GM19324 (cell line): ENCODE measurements at regions not wholly inside any gene's neighbourhood (a gene's known extent, or its start where the extent isn't known, plus 50 kb on each side); places are given as distances from the start of the nearest gene placed in this dataset.

Source experiments
- ATAC-seq: cut with Tn5 transposase; IDR thresholded peaks from one replicate; pipeline ENCODE4 v1.9.1; 2021; ENCODE audit warnings: mild to moderate bottlenecking, moderate library complexity; ENCODE audit not compliant: unreplicated experiment, low FRiP score

DNA sequence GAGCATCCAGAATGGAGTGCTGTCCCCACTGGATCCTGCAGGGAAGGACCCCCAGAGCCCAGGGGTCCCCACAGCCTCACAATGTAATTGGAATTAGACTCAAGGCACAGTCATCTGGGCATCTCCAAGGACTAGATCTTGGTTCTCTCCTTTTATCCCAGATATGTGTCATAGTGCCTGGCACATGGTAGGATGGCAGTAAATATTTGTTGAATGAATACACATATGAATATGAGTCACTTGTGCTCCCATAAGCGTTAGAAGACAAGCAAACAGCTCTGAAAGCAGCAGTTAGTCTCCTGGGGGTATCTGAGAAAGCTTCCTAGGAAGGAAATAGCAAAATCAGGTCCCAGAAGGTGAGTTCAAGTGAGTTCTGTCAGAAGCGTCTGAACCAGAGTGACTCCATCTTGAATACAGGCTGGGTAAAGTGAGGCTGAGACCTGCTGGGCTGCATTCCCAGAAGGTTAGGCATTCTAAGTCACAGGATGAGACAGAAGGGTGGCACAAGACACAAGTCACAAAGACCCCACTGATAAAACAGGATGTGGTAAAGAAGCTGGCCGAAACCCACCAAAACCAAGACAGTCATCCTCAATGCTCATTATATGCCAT, 234.1 kb upstream of the ID2 start:
- no peak for ATAC-seq

DNA sequence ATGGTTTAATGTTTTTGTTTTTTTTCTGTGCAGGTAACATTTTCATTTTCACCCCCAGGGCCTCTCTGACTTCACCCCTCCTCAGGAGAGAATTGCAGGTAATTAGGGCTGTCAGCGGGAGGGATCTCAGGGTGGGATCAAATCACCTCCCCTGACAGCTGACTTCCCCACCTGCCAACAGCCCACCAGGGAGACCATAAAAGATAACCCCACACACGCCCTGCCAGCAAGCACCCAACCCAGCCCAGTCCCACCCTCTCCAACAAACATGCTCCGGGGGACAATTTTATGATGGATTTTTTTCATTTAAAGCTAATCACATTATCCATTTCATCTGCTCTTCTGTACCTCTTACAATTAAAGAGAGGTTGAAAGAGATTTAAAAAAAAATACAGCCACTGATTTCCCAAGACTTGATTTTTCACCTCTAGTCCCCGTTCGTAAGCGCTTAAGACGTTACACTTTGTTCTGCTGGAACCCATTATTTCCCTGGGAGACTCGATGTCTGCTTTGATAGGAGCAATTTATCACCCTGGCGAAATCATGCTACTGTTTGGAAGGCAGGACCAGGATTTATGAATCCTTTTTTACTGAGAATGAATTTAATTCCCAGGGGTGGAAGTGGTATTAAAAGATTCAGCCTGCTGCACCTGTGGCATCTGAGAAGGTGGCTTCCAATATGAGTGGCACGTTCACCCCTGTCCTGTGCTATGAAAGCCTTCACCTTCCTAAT, 232.9 kb upstream of the ID2 start:
- no peak for ATAC-seq

DNA sequence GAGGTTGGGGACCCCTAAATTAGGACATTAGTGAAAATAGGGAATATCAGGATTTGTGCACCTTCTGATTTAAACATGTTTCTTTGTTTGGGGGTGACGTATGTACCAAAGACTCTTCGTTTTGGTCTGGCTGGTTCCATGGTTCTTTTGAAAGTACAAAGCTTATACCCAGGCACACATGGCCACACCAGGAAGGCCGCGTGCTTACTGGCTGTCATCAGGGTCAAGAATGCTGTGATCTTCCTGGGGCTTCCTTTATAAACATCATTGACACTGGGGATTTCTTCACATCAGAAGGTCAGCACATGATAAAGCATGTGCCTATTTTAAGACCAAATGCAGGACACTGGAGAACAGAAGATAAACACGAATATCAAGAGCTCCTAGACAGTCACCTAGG, 230.6 kb upstream of the ID2 start:
- ATAC-seq, result no peak

DNA sequence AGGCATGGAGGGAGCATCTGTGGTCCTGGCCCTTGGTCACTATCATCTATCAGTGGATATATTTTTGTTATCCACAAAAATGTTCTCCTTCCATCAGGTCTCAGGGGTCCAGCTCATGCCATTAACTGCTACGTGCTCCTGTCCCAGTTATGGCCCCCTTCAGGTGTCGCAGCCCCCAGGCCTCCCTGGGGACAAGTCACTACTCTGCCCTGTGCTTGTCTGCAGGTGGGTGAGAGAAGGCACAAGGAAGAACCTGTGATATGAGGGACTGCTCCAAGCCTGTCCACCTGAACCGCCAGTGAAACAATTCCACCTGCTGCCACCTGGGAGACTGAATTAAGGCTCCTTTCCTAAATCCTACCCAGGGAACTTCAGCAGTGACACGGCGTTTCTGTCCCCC, 229.6 kb upstream of the ID2 start:
- ATAC-seq, result no peak

DNA sequence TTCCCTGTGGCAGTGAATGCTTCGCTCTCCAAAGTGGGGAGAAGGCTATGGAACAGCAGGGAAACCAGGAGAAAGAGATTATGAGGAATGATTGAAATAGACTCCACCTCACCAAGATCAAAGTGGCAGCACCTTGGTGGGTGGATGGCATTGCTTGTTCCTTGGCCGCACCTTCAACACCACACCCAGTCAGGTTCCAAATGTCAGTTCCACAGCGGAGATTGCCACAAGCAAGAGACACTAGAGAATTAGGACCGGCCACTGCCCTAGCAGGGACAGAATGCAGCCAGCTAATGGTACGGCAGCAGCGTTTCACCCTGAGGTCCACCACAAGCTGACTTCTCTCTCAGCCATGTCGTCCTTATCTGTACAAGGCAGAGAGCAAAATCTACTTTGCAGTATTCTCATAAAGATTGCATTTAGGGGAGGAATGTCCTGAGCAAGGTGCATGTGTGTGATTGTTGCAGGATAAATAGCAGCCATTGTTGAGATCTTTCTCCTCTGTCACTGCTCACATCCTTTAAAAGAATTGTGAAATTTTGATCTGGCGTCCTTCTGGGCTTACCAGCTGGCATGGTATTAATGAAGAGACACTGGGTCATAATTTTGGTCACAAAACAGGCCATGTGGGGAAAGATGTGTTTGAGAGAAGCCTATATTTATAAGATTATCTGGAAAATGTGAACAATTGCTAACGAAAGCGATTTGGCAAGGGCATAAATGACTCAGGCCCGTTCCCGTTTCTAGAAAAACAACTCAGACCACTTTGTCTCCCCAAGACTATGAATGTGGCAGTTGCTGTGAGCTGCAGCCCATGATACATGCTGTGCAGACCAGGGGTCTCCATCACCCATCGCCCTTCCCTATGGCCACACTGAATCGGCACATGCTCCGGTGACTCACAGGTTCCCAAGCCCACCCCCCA, 228.6 kb upstream of the ID2 start:
- ATAC-seq, result no peak

DNA sequence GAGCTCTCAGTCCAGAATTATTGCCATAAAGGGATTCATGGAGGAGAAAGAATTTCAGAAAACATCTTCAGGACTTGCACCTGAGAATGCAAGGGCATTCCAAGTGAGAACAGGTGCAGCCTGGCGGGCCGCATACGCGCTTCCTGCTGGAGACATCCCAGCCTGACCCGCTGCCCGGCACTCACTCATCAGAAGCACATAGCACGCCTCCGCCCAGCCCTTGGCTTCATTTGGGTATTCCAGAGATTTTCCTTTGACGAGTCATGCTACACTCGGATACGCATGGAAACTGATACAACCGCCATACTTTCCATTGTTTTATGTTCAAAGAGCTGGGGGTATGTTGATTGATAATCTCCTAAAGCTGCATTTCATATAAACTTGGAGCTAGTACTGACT, 228.0 kb upstream of the ID2 start:
- no peak for ATAC-seq

DNA sequence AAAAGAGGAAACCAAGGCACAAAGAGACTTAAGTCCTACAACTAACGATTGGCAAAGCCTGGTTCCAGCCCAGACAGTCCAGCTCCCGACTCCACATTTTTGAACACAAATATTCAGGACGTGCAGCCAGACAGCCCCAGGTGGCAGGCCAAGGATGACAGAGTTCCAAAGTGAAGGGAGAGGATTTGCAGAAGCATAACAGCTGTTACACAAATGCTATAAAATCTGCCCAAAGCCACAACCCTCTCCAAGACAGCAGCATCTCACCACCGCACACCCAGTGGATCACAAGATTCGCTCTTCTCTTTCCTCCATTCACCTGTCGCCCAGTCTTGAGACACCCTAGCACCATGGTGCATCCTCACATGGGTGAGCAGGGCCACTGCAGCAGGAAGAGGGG, 227.1 kb upstream of the ID2 start:
- no peak for ATAC-seq

DNA sequence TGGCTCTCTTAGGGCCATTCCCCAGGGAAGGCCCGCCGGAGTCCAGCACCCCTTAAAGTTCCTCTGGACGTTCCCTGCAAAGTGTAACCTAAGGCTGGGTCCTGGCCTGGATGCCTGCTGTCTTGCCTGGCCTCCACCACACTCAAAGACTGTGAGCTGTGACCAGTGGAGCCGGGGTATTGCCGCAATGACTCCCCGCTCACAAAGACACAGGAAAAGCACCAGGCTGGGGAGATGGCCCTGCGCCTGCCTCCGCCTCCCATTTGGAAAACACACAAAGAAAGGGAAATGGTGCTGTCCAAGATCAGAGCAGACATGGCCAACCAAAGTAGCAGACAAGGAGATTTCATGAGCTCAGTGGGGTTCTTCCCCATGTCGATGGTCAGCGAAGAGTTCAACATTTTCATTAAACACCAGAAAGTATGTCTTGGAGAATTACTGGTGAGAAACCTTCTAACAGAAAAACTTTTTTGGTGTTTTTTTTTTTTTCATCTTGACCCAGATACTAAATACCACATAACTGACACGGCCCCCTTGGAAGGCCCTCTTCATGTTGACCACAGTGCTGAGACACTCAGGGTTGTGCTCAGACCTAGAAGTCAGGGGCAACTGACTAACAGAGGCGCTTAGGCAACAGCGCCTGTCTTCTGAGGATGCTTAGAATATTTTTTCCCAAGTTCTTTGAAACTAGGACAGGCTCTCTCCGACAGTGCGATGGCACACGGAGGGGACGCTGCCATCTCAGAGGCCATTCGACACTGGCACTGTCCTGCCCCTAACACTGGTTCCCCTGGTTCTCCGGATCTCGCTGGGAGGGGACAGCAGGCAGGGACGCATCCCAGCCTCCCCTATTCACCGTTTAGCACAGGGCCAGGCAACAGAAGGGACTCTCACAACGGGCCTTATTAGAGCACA, 226.4 kb upstream of the ID2 start:
- no peak for ATAC-seq

DNA sequence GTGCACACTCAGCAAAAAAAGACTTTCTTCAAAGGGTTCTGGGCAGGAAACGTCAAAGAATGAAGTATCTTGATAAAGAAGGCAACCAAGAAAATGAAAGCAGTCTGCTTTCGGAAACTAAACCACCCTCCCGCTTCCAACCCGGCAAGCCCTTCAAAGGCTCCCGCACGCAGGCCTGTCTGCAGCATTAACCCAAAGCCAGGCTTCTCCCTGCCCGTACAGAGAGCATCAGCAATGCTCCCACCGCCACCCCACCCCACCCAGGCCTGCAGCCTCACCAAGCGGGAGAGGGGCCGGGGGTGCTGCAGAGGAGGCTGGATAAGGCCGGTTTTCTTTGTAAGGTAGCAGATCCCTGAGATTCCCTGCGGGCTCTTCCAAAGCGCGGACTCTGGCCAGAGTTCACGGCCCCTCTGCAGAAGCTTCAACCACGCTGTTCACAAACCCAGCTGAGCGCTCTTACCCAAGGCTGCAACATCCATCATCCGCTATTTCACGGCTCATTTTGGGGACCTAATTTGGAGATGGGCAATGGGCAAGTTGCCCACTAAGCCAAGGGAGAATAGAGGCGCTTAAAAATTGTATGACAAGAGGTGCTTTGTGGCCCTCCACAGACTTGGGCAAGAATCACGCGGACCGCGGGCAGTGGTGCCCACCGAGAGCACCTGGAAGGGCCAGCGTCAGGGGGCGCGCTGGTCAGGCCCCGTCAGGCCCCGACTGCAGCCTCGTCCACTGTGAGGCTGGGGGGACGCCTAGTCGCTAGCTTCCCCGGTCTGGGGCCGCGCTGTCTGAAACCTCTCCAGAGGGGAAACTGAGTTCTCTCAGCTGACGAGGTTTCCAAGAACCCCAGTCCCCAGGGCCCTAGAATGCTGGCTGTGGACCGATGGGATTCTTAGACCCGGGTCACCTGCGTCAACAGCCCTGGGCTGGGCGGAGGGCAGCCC, 225.4 kb upstream of the ID2 start:
- no peak for ATAC-seq

DNA sequence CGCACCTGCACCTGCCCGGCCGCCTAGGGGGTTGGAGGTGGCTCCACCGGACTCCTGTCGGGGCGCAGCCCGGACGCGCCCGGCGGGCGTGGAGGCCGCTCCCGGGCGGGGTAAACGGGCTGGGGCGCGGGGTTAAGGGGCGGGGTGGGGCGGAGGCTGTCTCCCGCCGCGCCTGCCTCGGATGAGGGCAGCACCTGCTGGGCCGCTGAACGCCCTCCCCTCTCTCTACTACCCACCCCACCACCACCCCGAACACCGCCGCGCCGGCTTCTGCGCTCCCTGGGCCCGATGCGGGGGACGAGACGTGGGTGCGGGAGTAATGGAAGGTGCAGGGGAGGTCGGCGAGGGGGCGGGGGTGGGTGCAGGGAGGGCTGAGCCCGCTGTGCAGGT, 224.8 kb upstream of the ID2 start:
- no peak for ATAC-seq

DNA sequence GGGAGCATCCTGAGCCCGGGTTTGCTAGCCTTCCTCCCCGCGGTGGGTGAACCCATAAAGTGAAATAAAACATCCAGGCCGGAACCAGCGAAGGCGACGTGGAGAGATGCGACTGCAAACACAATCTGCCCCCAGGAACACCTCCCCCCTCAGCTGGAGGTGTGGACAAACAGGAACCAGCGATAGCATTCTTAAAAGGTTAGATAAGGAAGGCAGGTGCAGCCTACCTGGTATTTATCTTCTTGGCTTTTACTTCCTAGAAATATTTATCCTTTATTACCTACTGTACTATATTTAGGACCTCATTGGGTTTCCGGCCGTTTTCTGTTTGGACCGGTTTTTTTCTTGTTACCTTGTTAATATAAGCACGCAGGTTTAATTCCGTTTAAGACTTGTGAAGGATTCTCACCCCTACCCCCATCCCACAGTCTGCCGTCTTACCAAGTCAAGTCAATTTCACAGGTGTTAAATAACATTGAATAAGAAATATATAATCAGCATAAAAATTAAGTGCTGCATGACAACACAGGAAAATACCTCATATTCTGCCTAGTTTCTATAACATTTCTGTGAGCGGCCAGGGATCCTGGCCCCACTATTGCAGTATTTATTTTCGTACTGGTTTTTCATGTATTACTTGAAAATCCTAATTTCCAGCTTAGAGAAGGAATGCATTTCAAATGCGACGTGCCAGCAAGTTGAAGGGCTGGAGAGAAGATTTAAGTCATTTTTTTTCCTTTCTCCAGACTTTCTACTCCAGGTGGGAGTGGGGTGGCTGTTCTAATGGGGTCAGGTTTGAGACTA, 224.0 kb upstream of the ID2 start:
- ATAC-seq, result no peak

DNA sequence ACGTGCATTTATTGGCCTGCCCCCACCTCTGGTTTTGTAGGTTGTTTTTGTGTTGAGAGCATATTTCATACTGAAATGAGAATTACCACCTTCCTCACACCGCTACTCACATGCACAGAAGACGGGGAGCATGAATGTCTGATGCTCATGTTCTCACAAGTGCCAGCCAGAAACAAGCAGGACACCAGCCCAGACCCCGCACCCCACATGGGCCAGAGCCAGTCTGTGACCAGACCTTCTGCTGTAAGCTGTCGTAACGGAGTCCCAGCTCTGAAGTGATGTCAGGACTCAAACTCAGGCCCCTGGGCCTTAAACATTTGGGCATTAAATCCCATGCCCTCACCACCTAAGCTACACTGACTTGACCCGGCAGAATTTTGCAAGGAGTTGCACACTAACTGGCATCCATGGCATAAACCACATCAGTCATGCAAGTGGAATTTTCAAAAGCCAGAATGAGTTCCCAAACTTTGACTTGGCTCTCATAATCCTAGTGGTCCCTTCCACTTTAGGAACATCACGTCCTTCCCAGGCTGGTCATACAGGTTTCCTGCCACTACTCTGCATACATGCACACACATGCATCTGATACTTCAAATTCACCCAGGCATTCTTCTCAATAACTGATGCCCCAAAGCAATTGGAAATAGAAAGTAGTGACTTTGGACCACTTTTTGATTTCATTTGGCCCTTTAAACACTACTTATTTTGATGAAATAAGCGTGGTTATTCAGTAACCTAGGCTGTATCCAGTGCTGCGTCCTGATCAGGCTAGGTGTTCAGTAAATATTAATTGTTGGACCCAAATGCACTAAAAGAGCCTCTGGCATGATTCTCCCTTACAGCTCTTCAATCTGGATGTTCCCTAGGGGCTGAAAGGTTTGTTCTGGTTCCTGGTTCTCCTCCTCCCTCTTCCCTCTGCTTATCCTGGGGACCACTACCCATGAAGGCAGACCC, 223.1 kb upstream of the ID2 start:
- ATAC-seq, result no peak

DNA sequence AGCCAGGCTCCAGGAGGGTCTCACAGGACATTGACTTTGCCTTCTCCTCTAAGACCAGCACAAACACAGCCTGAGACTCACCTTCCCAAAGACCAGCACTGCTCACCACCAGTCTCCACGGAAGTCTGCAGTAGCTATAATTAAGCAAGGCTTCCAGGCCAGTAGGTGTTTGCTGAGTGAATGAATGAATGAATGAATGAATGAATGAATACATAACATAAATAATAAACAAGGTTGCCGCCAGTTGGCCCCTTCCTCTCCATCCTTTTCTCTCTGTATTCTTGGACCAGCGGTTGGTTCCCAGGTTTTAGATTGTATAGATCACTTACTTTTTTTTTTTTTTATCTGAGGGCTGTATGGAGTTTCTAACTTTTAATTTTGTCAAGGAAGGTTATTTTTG, 222.4 kb upstream of the ID2 start:
- ATAC-seq, result no peak

DNA sequence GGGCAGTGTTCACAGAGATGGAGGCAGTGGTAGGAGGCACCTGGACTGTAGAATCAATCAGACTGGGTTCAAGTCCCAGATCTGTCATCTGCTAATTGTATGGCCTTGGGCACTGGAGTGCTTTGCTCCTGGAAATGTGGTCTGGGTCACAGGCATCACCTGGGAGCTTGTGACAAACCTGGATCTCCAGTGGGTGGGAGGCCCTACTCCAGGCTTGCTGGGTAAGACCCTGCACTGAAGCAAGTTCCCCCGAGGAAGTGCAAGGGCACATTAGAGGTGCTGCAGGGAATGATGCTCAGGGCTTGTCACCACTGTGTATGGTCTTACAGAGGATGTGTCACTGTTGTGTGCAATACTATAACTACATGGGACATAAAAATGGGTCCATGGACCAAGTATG, 220.5 kb upstream of the ID2 start:
- no peak for ATAC-seq

DNA sequence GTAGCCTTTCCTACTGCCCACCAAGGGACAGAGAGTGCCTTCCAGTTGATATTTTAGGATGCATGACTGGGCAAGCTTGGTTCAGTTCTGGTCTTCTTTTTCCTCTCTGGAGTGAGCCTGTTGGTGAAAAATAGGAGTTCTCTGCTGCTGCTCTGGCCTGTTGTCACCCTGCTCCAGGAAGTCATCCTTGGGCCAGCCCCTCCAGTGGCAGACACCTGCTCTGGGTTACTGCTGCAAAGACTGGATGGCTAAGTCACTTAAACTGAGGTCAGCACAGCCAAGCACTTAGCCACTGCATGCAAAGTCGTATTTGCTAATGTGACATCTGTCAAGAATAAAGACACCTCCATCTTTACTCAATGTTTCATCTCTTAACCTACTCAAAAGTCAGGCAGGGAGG, 219.6 kb upstream of the ID2 start:
- no peak for ATAC-seq

DNA sequence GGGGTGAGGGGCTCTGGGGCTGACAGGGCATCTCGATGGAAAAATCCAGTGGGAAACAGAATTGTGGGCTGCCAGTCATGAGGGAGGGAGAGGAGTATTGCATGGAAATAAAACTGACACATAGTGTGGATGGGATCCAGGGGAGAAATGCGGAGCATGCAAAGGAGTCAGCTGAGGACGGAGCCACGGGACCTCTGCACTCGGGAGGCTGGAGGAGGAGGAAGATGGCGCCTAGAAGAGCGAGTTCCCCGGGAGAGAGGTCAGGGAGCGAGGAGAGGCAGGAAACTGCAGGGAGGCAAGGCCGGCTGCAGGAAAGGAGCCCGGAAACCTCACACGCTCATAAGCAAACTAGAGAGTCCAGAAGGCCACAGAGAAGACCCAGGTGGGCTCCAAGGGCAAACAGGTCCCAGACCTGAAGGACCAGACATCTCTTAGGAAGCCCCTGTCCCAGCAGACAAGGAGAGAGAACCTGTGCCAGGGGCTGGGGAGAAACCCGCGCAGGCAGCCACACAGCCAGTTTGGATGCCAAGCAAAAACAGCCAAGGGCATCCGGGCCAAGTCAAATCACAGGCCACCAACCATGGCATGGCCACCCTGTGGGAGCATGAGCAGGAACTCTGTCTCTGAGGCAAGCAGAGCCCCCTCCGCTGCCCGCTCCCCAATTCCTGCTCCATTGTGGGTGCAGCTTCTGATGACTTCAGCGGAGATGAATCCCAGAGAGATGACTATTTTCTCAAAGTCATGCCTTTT, 218.8 kb upstream of the ID2 start:
- ATAC-seq, result no peak

DNA sequence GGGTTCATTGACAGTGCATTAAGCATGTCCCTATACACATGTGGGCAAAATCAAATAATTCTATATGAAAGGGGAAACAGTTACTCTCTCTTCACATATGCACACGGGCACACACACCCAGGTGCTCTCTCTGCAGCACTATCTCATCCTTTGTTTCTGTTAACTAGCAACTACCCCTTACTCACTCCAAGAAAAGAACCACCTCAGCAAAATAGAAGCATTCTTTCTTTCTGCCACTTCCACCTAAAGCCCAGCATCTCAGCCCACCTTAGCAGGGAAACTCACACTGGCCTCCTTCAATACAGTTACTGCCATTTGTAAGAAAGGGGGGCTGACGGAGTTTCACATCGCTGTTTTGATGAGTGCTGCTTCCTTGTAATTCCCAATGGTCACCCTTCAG, 216.3 kb upstream of the ID2 start:
- ATAC-seq, result no peak
